ENCODE measurements at regions not wholly inside any gene's neighbourhood (a gene's known extent, or its start where the extent isn't known, plus 50 kb on each side); places are given as distances from the start of the nearest gene placed in this dataset.
"Not testable (repeated sequence)": the region's sequence is repeated elsewhere in the genome, so short reads cannot be mapped to it uniquely, and the experiment has no call there.

GRCh38 chr5:158202801-158203200 is 343.9 kb upstream of the CLINT1 start:
- no peak for DNase-seq (ENCODE audit: low read depth)

- no peak for DNase-seq (ENCODE audit: low read depth)
Observed at GRCh38 chr5:158200619-158201018, 341.7 kb upstream of the CLINT1 start.

DNA sequence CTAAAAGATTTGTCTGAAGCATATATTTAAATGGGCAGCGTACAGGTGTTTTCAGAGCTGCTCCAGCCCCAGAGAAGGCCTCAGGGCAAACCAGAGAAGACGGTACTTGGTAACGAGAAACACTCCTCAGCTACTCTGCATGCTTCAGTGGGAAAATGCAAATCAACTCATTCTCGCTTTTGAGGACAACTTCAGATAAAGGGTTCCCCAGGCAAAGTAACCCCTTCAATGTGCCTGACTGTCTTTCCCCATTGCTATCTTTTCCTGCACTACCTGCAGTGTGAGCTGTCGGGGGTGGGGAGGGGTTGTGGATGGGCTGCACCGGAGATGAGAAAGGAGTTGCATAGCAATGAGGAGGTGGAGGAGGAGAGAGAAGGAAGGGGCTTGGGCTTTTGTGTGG is 339.7 kb upstream of the CLINT1 start:
- no peak for DNase-seq (ENCODE audit: low read depth)

DNA sequence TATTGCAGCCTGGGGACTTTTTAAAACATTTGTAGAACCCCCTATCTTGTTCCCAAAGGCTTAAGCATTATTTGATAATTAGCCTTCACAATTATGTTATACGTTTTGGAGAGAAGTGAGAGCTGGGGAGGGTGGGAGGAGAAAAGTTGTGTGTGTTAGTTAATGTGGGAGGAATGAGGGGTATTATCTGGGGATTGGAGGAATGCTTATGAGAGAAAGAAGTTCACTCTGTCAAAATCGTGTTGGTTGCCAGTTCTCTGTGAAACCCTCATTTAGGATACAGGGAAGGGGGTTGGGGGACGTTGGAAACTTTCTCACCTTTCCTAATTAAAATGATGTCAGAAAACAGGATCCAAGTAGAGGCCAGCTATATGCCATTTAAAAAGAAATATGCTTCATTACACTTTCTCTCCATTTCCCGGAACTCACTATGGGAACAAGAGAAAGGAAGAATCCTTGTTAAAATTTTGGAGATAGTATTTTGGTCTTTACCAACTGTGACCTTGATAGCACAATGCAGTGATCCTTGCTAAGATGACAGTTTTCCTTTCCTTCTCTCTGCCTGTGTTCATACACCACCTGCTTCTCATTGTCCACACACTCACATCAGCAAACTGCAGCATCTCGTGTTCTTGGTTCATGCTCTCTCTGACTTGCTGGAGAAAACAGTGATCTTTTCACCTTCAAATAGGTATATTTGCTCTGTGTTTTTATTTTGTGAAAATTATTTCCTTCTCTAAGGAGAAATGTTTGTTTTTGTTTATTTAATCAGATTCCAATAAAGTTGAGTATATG is 336.7 kb upstream of the CLINT1 start:
- no peak for DNase-seq (ENCODE audit: low read depth)

DNA sequence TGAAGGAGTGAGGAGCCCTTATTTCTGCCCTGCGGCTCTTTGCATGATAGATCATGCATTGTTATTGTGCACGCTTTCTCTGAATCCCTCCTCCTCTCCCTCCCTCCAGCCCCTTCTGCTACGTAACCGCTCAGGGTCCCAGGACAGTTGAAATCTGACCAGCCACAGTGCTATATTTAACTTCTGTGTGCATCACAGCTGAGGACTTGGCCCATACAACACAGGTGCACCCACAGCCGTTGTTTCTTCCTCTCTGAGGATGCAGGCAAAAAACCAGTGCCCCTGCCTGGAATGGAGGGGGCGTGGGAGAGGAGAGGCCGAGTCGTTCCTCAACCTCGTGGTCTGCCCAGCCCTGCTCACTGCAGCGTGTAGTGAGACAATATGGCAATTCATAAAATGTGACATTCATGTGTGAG is 335.6 kb upstream of the CLINT1 start:
- DNase-seq (ENCODE audit: low read depth) = no peak

DNA sequence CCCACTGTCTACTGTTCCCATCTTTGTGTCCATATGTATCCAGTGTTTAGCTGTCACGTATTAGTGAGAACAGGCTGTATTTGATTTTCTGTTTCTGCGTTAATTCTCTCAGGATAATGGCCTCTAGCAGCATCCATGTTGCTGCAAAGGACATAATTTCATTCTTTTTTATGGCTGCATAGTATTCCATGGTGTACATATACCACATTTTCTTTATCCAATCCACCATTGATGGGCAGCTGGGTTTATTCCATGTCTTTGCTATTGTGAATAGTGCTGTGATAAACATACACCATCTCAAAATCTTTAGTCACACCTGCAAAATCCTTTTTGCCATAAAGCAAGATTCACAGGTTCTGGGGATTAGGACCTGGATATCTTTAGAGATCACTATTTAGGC is 334.4 kb upstream of the CLINT1 start:
- DNase-seq (ENCODE audit: low read depth) = not testable (repeated sequence)

- no peak for DNase-seq (ENCODE audit: low read depth)
Observed at GRCh38 chr5:158180407-158180806, 321.5 kb upstream of the CLINT1 start.

DNA sequence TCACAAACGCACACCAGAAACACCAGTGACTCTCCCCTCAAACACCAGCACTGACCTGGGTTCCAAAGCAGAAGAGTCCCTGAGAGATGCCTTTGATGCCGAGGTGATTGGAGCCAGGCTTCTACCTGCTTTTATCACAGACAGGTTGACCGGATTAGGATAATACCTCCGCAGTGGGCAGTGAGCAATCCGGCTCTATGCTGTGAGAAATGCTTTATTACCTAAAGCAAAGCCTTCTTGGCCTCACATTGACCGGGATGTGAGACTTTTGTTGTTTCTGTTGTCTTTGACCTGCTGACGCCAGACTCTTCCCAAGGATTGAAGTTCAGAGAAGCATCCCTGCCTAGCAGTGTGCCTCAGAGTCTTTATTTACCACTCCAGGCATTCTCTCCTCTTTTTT is 320.3 kb upstream of the CLINT1 start:
- no peak for DNase-seq (ENCODE audit: low read depth)

DNA sequence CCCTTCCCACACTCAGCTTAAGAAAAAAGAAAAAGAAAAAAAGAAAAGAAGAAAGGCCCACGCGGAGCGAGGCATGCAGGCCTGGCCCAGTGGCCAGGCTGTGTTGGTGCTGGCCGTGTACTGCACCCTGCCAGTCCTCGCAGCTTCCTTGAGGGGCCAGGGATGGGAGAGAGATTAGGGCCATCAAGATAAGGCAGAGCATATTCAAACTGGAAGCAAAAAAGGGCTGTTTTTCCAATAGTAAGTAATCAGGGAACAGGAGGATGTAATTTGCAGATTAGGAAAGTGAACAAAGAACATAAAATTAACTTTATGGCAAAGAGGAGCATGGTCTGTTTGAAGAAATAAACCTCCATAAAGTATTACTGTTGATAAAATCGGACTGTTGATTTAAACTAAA is 319.6 kb upstream of the CLINT1 start:
- DNase-seq (ENCODE audit: low read depth) = no peak

DNA sequence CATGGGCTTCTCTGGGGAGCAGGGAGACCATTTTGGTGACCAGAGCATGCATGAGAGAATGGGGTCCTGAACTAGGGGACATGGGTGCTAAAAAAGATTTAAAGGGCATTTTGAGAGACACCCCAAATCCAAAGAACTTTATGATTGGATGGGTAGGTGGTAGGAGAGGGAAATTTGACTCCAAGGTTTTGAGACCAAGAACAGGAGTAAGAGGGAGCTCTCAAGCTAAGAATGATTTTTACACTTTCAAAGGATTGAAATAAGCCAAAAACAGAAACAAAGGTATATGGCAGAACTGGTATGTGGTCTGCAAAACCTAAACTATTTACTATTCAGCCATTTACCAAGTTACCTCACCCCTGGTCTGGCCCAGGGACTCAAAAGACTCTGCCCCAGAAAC is 318.2 kb upstream of the CLINT1 start:
- no peak for DNase-seq (ENCODE audit: low read depth)

GRCh38 chr5:158175934-158176481 is 317.1 kb upstream of the CLINT1 start:
- no peak for DNase-seq (ENCODE audit: low read depth)

DNA sequence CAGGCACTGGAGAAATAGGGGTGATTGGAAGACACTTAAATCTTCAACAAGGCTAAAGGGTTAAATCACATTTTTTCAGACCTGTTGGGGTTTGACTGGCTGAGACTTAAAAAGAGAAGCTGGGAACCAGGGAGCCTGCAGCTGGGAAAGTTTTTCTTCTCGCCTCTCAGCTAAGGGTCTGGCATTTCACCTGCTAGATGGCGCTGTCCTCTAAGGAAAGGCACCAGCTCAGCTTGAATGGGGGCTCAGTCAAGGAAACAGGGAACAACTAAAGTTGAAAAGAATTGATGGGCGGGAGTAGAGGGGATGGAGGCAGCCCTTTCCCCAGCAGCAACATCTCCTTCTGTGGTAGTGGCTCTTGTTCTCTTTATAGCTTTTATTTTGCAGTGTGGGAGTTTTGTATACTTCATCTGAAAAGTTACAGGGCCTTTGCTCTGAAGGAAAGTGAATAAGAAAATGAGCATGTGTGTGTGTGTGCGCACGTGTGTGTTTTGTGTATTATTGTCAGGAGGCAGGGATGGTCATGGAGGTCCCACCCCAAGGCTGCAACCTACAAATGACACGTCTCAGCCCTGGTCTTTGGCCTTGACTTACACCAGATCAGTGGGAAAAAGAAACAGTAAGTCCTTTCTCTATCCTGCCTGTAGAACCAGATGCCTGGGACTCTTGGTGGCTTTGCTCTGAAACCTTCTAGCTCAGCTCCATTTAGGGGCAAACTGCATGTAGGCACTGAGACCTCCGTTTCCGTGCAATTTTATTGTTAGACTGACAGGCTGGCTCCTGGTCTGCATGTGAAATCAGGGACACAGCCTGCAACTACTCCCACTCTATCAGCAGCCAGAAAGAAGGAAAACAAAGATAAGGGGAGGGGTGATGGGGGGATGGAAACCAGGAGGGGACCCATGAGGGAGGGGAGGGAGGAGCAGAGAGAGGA is 316.2 kb upstream of the CLINT1 start:
- DNase-seq (ENCODE audit: low read depth) = peak; percentile 32

DNA sequence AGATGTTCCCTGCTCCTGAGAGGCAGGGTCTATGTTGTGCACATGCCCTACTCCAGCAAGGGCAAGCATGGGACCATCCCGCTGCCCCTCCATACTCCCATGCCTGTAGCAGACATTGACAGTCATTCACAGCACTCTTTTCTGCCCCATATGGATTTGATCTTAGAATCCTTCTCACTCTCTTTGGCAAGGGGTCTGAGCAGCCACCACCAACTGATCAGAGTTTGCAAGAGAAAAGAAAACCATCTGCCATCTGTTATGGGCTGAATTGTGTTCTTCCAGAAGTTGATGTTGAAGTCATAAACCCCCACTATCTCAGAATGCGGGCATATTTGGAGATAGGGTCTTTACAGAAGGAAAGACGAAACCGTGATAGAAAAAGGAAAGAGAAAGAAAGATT is 315.1 kb upstream of the CLINT1 start:
- no peak for DNase-seq (ENCODE audit: low read depth)

GRCh38 chr5:158172005-158172404 is 313.1 kb upstream of the CLINT1 start:
- DNase-seq (ENCODE audit: low read depth) = no peak

- DNase-seq (ENCODE audit: low read depth) = no peak
Observed at GRCh38 chr5:158170534-158170933, 311.6 kb upstream of the CLINT1 start.

GRCh38 chr5:158170060-158170459 is 311.1 kb upstream of the CLINT1 start:
- no peak for DNase-seq (ENCODE audit: low read depth)

DNA sequence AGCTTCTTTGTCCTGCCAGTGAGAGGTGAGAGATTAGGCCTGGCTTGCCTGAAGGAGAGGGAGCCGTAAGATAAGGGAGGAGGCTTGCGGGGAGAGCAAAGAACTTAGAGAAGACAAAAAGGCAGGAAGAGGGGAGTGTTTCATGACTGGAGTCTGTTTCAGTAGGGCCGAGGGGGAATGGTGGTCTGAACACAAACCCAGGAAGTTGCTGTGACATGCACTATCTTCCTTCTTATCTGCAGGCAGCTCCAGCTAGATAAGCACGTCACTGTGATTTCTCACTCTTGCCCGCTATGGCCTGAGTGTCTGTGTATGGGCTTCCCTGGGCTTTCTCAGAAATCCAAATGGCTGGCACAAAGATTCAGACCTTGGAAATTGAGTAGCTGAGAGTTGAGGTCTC is 307.5 kb upstream of the CLINT1 start:
- DNase-seq (ENCODE audit: low read depth) = no peak

DNA sequence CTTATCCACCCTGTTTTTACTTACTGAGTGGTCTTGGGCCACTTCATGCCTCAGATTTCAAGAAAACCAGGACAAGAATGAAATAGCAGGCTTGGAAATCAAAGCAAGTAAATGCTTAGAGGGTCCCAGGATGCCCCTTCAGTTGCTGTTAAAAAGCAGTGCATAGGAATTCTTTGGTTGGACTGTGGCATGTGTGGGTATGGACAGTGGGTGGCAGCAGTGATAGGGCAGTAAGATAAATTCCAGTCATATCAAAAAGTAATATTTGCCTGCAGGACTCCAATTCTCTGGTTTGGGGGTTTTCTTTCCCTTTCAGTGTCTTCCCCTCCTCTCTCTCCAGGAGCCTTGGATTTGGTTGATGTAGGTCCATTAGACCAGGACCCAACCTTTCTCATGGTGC is 306.7 kb upstream of the CLINT1 start:
- no peak for DNase-seq (ENCODE audit: low read depth)

- no peak for DNase-seq (ENCODE audit: low read depth)
Observed at GRCh38 chr5:158164296-158165047, 305.5 kb upstream of the CLINT1 start.

DNA sequence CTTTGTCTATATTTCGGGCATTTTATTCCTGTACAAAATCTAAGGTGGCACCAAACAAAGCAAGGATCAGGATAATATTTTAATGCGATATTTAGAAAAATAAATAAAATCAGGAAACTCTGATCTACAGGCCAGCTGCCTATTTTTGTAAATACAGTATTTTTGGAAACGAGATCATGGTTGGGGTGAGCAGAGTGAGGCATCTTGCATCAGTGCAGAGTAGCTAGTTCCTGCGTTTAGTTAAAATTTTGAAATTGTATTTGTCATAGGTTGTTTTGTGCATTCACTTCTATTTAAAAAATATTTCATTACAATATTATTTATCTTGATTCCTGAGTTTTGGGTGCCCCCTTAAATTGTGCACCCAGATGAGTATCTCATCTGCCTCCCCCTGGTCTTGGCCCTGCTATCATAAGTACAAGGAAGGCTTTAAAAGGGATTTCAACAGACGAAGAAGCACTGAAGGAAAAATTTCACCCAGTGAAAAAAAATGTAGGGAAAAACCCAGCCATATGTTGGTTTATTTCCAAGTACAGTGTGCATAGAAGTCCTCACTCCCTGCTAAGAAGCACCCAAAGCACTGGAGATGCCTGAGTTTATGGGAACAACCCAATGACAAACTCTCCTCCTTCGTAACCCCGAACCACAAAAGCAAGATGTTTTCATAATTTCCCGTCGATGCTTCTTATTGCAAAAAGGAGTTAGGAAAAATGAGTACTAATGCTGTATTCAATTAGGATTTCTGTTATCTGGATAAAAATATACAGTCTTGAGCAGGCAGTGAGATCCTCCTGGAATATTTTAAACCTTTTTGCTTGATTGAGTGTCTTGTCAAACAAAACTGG is 304.7 kb upstream of the CLINT1 start:
- DNase-seq (ENCODE audit: low read depth) = no peak

DNA sequence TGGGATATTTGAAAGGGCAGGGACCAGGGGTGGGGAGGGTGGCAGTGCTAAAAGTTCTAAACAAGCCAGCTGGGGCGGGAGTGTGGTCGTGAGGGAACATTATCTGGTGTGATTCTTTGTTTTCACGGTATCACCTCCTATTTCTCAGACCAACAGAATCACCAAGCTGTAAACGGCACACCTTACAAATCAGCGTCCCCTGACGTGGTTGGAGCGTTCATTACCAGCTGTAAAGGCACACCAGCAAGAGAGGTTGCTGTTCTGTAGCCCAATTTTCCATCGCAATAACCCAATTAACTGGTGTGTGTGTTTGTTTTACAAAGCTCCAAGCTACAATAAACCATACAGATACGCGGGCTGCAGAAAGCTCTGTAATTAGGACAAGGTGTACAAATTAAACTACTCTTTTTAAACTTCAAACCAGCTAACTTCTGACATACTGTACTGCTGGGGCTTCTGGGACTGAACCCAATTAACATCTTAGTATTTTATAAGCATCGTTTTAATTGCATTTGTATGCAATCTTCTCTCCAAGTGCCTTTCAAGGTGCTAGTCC is 303.6 kb upstream of the CLINT1 start:
- DNase-seq (ENCODE audit: low read depth) = no peak
